Adrenal gland (tissue), 5 donors: ENCODE measurements at regions not wholly inside any gene's neighbourhood (a gene's known extent, or its start where the extent isn't known, plus 50 kb on each side); places are given as distances from the start of the nearest gene placed in this dataset.

Experiments
- POLR2A ChIP-seq, 2 donors: fragments of 450-650 bp; IDR thresholded peaks; one replicate each; pipeline ENCODE4 v1.6.1; 2017; ENCODE audit warnings: antibody characterized with exemption in 2 of 2, mild to moderate bottlenecking in 2 of 2, moderate library complexity in 1 of 2
- TF ChIP-seq, protein P1 (sequence below), 6 experiments: fragments of 450-650 bp in 4 of 6; fragments of 200-600 bp in 2 of 6; sonication (generic) in 1 of 6; IDR thresholded peaks; 1 replicate in 5 of 6; 2 replicates in 1 of 6; pipeline versions ENCODE4 v1.5.1 to v1.8.0; 2016 to 2021; ENCODE audit warnings: antibody characterized with exemption in 6 of 6, mild to moderate bottlenecking in 2 of 6, moderate library complexity in 1 of 6
- donor health status: DM: no; HTN: no; CAD: no.

DNA sequence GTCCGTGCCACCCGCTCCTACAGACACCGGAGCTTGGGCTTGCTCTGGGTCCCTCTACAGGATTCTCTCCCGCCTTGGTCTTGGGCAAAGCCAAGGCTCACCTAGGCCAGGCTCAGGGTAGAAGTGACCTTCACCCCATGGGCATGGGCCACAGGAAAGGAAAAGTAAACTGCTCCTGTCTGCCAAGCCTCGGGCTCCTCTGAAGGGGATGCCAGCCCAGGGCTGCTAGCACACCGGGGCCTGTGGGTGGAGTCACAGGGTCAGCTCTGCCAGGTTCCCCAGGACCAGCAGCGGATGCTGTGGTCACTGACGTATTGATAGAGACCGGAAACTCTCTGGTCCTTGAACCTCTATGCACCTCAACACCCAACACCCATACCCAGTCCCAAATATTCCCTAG is 222.7 kb upstream of the MGMT start:
- TF ChIP-seq, protein P1, sequence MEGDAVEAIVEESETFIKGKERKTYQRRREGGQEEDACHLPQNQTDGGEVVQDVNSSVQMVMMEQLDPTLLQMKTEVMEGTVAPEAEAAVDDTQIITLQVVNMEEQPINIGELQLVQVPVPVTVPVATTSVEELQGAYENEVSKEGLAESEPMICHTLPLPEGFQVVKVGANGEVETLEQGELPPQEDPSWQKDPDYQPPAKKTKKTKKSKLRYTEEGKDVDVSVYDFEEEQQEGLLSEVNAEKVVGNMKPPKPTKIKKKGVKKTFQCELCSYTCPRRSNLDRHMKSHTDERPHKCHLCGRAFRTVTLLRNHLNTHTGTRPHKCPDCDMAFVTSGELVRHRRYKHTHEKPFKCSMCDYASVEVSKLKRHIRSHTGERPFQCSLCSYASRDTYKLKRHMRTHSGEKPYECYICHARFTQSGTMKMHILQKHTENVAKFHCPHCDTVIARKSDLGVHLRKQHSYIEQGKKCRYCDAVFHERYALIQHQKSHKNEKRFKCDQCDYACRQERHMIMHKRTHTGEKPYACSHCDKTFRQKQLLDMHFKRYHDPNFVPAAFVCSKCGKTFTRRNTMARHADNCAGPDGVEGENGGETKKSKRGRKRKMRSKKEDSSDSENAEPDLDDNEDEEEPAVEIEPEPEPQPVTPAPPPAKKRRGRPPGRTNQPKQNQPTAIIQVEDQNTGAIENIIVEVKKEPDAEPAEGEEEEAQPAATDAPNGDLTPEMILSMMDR (IDR thresholded peaks at IDR 0.05): no peak
- TF ChIP-seq POLR2A (IDR thresholded peaks at IDR 0.05): no peak
